ENCODE measurements at regions not wholly inside any gene's neighbourhood (a gene's known extent, or its start where the extent isn't known, plus 50 kb on each side); places are given as distances from the start of the nearest gene placed in this dataset.

DNA sequence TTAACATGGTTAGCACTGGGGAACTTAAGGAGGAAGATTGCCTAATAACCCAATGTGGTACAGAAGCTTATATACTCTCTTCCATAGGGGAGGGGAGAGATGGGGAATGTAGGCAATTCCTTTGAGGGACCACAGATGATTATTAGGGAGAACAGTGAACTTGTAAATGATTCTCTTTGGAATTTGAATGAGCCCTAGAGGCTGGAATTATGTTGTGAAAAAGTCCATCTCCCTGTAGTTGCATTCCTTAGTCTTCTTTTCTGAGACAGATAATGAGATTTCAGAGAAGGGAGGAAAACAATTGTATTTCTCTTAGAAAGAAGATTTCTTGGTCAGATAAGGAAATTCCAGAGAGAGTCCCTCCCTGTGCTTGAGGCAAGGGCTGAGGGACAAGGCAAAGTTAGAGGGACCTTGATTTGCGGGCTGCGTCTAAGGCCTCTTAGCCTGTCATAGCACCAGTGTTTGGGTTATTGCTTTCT, 89.0 kb upstream of the HMCN1 start:
- no peak for DNase-seq

GRCh38 chr1:185644531-185644930, 89.7 kb upstream of the HMCN1 start:
- DNase-seq = no peak

GRCh38 chr1:185636848-185637247, 97.3 kb upstream of the HMCN1 start:
- no peak for DNase-seq

- DNase-seq = no peak
Observed at GRCh38 chr1:185634704-185635103, 99.5 kb upstream of the HMCN1 start.

- no peak for DNase-seq
Observed at GRCh38 chr1:185632659-185633423, 101.3 kb upstream of the HMCN1 start.

- DNase-seq = no peak
Observed at GRCh38 chr1:185631843-185632242, 102.3 kb upstream of the HMCN1 start.

DNA sequence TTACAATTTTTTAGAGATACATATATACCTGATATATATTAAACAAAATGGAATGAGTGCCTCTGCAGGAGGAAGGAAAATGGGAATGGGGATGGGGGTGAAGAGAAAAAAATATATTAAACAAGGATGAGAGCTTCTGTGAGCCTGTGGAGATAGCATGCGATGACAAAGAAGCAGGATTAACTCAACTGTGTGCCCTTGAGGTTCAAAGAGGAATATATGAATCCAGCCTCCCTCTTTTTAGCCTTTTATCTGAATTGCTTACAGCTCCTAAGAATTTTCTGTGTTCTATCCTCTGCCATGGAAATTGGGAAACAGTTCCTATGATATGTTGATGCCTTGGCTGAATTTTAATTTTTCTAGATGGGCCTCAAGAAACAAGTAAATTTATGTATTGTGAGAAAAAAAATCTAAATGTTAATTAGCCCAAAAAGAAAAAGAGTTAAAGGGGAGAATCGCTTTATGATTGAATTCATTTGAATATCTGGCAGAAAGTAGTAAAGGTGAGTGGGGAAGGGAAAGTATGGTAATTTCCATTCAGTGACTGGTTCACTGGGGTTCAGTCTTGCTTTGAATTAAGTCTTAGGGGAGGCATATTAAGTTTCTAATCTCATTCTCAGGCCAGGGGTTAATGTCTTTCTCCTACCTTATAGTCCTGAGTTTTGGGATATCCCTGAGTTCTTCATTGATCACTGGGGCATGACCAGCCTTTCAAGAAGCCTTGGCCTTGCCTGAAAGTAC, 106.3 kb upstream of the HMCN1 start:
- no peak for DNase-seq

- peak; percentile 48 for DNase-seq
Observed at GRCh38 chr1:185627171-185627570, 107.0 kb upstream of the HMCN1 start.

DNA sequence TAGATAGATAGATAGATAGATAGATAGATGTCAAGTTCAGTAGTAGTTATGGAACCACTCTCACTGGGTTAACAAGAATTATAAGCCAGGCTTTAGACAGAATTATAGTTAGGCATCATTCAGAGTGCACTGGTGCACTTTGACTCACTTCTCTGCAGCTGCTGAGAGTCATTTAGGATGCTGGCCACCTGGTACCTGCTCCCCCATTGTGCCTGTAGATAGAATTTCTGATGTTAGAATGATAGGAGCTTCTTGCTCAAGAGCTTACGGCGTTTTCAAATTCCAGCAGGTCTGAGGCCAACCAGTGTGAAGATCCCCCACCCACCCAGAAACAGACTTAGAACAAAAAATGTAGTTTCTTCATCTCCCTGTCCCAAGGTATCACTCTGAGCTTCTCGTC, 107.8 kb upstream of the HMCN1 start:
- DNase-seq = no peak

GRCh38 chr1:185610954-185611353, 123.2 kb upstream of the HMCN1 start:
- no peak for DNase-seq

DNA sequence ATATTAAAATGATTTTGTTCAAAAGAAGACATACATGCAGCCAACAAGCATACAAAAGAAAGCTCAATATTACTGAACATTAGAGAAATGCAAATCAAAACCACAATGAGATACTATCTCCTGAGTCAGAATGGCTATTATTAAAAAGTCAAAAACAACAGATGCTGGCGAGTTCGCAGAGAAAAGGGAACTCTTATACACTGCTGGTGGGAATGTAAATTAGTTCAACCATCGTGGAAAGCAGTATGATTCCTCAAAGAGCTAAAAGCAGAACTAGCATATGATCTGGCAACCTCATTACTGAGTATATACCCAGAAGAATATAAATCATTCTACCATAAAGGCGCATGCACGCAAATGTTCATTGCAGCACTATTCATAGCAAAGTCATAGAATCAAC, 126.0 kb upstream of the HMCN1 start:
- DNase-seq = no peak

- no peak for DNase-seq
Observed at GRCh38 chr1:185603158-185603557, 131.0 kb upstream of the HMCN1 start.

GRCh38 chr1:185601189-185601588, 133.0 kb upstream of the HMCN1 start:
- no peak for DNase-seq

GRCh38 chr1:185600641-185601040, 133.6 kb upstream of the HMCN1 start:
- no peak for DNase-seq

DNA sequence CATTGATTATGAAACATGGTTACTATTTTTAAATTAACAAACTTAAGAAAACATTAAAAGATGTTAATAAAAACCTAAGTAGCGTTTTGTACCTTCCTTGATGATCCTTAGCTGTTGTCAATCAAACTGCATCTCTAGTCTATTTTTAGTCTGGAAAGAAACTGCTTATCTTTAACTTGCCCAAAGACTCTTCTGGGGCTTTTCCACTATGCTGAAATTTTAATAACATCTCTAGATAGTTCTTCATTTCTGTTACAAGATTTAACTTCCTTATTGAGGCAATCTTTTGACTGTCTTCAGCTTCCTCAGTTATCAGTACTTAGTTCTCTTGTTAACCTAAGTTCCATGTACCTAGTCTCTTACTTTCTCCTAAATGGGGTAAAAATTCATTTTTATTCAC, 135.9 kb upstream of the HMCN1 start:
- no peak for DNase-seq

GRCh38 chr1:185595835-185596667, 138.1 kb upstream of the HMCN1 start:
- DNase-seq = peak; percentile 13

DNA sequence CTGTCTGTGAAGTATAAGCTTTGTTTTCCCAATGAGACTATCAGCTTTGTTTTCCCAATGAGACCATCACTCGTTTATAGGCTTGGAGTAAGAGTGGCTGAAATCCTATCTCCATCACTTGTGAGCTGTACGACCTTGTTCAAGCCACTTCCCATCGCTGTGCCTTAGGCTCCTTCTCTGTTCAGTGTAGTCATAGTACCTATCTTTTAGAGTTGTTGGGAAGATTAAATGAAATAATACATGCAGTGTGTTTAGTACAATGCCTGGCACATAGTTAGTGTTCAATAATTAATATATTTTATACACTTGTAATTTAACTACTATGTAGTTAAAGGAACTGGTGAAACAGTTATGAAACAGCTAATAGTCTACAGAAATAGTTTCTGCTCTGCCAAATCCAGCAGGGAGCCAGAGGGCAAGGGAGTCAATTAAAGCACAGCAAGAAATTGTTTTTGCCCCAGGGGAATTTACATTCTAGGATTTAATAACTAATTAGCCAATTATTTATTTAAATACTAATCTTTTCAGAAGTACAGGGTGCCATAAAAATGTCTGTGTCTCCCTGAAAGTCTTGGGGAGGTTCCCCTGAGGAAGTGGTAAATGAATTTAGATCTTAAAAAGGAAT, 139.3 kb upstream of the HMCN1 start:
- DNase-seq = peak; percentile 28

- no peak for DNase-seq
Observed at GRCh38 chr1:185593271-185593670, 140.9 kb upstream of the HMCN1 start.

DNA sequence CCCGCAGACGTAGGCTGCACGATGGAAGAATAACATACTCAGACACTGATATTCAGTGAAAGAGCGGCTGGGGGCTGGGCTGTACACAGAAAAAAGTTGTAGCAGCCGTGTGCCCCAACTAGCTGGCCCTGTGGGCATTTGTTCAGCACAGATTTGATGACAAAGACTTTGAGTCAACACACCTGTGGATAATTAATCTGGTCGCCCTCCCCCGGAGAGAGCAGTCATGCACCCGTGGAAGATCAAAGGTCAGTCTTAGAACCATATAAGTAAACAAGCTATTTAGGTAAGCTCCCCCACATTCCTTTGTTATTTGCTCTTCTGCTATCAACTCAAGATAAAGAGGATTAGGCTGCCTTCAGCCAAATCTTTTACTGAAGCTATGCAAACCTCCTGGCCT, 148.4 kb upstream of the HMCN1 start:
- no peak for DNase-seq

DNA sequence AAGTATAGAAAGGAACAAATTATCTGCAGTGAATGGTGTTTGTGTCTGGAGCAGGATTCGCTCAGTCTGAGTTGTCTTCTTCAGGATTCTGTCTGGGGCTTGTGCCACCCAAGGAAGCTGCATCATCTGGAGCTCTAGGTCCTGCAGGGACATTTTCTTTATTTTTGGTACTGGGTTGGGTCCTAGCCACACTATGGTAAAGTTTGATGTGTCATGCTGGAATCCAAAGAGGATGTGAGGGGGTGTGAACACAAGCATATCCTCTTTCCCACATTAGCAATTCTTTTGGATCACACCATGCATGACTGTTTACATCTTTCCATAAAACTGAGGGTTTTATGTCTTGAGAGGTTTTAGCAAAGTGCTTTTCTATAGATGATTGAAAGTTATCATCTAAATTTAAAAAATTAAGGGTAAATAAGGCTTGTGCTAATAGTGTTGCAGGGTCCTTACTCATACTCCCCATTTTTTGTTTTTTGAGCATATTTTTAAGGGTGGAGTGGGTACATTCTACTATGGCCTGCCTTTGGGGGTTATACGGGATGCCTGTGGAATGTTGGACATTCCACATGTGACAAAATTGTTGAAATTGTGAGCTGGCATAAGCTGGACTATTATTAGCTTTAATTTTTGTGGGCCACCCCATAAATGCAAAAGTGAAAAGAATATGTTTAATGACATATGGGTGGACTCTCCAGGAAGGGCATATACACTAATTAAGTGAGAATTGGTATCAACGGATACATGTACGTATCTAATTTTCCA, 152.0 kb upstream of the HMCN1 start:
- no peak for DNase-seq

GRCh38 chr1:185581020-185581419, 153.2 kb upstream of the HMCN1 start:
- DNase-seq = no peak

- DNase-seq = no peak
Observed at GRCh38 chr1:185578293-185578692, 155.9 kb upstream of the HMCN1 start.
